NCI-H1436 treated with DMSO at 0.1 percent for 48 hours (cell line): ENCODE measurements at regions not wholly inside any gene's neighbourhood (a gene's known extent, or its start where the extent isn't known, plus 50 kb on each side); places are given as distances from the start of the nearest gene placed in this dataset.
"Not testable (repeated sequence)": the region's sequence is repeated elsewhere in the genome, so short reads cannot be mapped to it uniquely, and the experiment has no call there.

ENCODE experiments used
- DNase-seq: peaks from one replicate; lab custom pipeline; 2025; lab: John Stamatoyannopoulos, UW

- no peak for DNase-seq
Observed at GRCh38 chr4:91838181-91838861, 465.4 kb upstream of the GRID2 start.

- no peak for DNase-seq
Observed at GRCh38 chr4:91840359-91840758, 463.4 kb upstream of the GRID2 start.

GRCh38 chr4:91846233-91846632 is 457.5 kb upstream of the GRID2 start:
- no peak for DNase-seq

GRCh38 chr4:91851456-91851855 is 452.3 kb upstream of the GRID2 start:
- DNase-seq: no peak

GRCh38 chr4:91887926-91888325 is 415.8 kb upstream of the GRID2 start:
- no peak for DNase-seq

GRCh38 chr4:91891217-91891616 is 412.5 kb upstream of the GRID2 start:
- DNase-seq: not testable (repeated sequence)

- DNase-seq: no peak
Observed at GRCh38 chr4:91894006-91894405, 409.8 kb upstream of the GRID2 start.

GRCh38 chr4:91904556-91904955 is 399.2 kb upstream of the GRID2 start:
- DNase-seq: no peak

GRCh38 chr4:91909963-91910362 is 393.8 kb upstream of the GRID2 start:
- DNase-seq: no peak

GRCh38 chr4:91914176-91914804 is 389.5 kb upstream of the GRID2 start:
- no peak for DNase-seq

- no peak for DNase-seq
Observed at GRCh38 chr4:91916219-91916618, 387.5 kb upstream of the GRID2 start.

GRCh38 chr4:91924625-91925024 is 379.1 kb upstream of the GRID2 start:
- DNase-seq: no peak

- no peak for DNase-seq
Observed at GRCh38 chr4:91935217-91935616, 368.5 kb upstream of the GRID2 start.

- no peak for DNase-seq
Observed at GRCh38 chr4:91936311-91936710, 367.5 kb upstream of the GRID2 start.

GRCh38 chr4:91957963-91958362 is 345.8 kb upstream of the GRID2 start:
- DNase-seq: no peak

- DNase-seq: no peak
Observed at GRCh38 chr4:91958596-91958995, 345.2 kb upstream of the GRID2 start.

GRCh38 chr4:91961504-91961903 is 342.3 kb upstream of the GRID2 start:
- DNase-seq: no peak

GRCh38 chr4:91963486-91963885 is 340.3 kb upstream of the GRID2 start:
- DNase-seq: no peak

- DNase-seq: no peak
Observed at GRCh38 chr4:91965166-91965565, 338.6 kb upstream of the GRID2 start.

- DNase-seq: no peak
Observed at GRCh38 chr4:91973479-91974153, 330.1 kb upstream of the GRID2 start.

- no peak for DNase-seq
Observed at GRCh38 chr4:91984466-91984865, 319.3 kb upstream of the GRID2 start.

GRCh38 chr4:91989914-91990313 is 313.9 kb upstream of the GRID2 start:
- no peak for DNase-seq

- DNase-seq: no peak
Observed at GRCh38 chr4:91990726-91991125, 313.0 kb upstream of the GRID2 start.
